ENCODE measurements at regions not wholly inside any gene's neighbourhood (a gene's known extent, or its start where the extent isn't known, plus 50 kb on each side); places are given as distances from the start of the nearest gene placed in this dataset.

DNA sequence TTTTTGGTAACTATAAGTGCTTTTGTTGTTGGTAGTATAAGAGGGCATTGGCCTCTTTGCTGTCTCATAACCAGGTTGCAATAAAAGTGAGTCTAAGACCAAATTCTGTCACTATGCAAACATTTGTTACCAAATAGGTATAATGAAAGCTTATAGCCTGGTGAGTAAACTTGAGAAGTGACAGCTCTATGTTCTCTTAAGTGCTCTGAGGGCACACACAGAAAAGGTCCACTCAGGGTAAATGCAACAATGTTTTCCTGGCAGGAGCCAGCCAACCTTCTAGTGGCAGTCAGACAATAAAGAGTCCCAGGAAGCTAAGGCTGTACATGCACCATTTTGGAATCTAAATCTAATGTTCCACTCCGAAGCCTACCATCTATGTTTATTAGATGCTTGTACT, 262.1 kb upstream of the TGFBR2 start:
- TF ChIP-seq ZC3H10 (CRISPR knock-in tag; IDR thresholded peaks at IDR 0.05) (no peak), PPARA (CRISPR knock-in tag; IDR thresholded peaks at IDR 0.05; ENCODE audit: borderline replicate concordance) (no peak), RARB (CRISPR knock-in tag; IDR thresholded peaks at IDR 0.05) (no peak), ARNTL (CRISPR knock-in tag; IDR thresholded peaks at IDR 0.05; ENCODE audit: borderline replicate concordance, low read depth) (no peak), CSDC2 (CRISPR knock-in tag; IDR thresholded peaks at IDR 0.05) (no peak)

All from SK-N-SH treated with all-trans-retinoic acid at 6 μM for 48 hours (cell line).